ENCODE measurements at regions not wholly inside any gene's neighbourhood (a gene's known extent, or its start where the extent isn't known, plus 50 kb on each side); places are given as distances from the start of the nearest gene placed in this dataset.

GRCh38 chr9:79387101-79387835 is 184.5 kb upstream of the TLE4 start:
- TF ChIP-seq CTCF (IDR thresholded peaks at IDR 0.05): no peak
- TF ChIP-seq ZFX (IDR thresholded peaks at IDR 0.05; ENCODE audit: borderline replicate concordance): no peak

Data from 22Rv1 (cell line).